ENCODE measurements at regions not wholly inside any gene's neighbourhood (a gene's known extent, or its start where the extent isn't known, plus 50 kb on each side); places are given as distances from the start of the nearest gene placed in this dataset.

GRCh38 chr11:19661827-19662226 lies 50.8 kb upstream of the NAV2 start:
- Mint-ChIP-seq H3K27me3 (ENCODE audit: low read depth) (no peaks in the 10 kb centered on the region), H3K9me3 (peaks cover 7% of the 10 kb centered on the region), H3K4me3 (no peak overlapping the region), H3K27ac (ENCODE audit: unreplicated experiment) (no peak overlapping the region), H3K36me3 (ENCODE audit: low read depth) (no peaks in the 10 kb centered on the region), H3K4me1 (peaks cover 11% of the 10 kb centered on the region)
- DNase-seq (ENCODE audit: low read depth, low spot score) = no peak
- no peak for TF ChIP-seq CTCF (conservative IDR thresholded peaks at IDR 0.05)

DNA sequence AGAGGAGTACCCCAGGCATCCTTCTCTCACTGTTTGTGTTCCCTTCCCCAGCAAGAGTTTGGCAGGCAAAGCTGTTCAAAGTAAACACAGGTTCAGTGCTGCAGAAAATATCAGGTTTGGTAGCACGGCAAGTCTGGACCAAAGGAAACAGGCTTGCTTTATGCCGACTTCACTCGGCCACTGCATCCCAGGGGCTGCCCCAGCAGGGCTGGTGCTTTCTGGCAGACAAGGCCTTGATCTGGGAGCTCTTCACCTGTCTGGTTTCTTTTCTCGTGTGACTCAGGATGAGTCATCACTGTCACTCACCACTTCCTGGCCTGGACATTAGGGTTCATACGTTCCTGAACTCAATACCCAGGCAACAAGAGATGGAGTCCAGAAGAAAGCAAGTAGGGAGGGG lies 52.6 kb upstream of the NAV2 start:
- Mint-ChIP-seq H3K4me1 (peaks cover 21% of the 10 kb centered on the region), H3K4me3 (no peak overlapping the region), H3K27ac (ENCODE audit: unreplicated experiment) (no peak overlapping the region), H3K27me3 (ENCODE audit: low read depth) (no peaks in the 10 kb centered on the region), H3K36me3 (ENCODE audit: low read depth) (no peaks in the 10 kb centered on the region), H3K9me3 (peaks cover 7% of the 10 kb centered on the region)
- DNase-seq (ENCODE audit: low read depth, low spot score) = no peak
- no peak for TF ChIP-seq CTCF (conservative IDR thresholded peaks at IDR 0.05)

DNA sequence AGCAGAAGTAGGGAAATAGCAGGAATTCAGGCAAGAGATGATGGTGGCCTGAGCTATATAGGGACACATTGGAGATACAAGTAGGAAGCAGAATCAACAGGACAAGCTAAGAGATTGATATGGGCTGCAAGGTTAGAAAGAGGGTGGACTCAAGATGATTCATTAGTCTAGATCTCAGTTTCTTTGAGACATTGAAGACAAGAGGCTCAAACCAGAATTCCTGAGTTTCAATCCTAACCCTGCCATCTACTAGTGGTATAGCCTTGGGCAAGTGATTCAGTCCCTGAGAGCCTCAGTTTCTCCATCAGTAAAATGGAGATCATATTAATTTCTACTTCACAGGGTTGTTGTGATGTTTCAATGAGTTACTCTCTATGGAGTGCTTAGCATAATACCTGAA lies 53.1 kb upstream of the NAV2 start:
- Mint-ChIP-seq H3K9me3 (peaks cover 10% of the 10 kb centered on the region), H3K4me1 (peaks cover 17% of the 10 kb centered on the region), H3K27me3 (ENCODE audit: low read depth) (no peaks in the 10 kb centered on the region), H3K36me3 (ENCODE audit: low read depth) (no peaks in the 10 kb centered on the region), H3K27ac (ENCODE audit: unreplicated experiment) (no peak overlapping the region), H3K4me3 (no peak overlapping the region)
- TF ChIP-seq CTCF (conservative IDR thresholded peaks at IDR 0.05) = no peak
- DNase-seq (ENCODE audit: low read depth, low spot score) = no peak

GRCh38 chr11:19658344-19658743 lies 54.3 kb upstream of the NAV2 start:
- Mint-ChIP-seq H3K27me3 (ENCODE audit: low read depth) (no peaks in the 10 kb centered on the region), H3K9me3 (peaks cover 10% of the 10 kb centered on the region), H3K4me1 (peaks cover 17% of the 10 kb centered on the region), H3K27ac (ENCODE audit: unreplicated experiment) (no peak overlapping the region), H3K36me3 (ENCODE audit: low read depth) (no peaks in the 10 kb centered on the region), H3K4me3 (no peak overlapping the region)
- TF ChIP-seq CTCF (conservative IDR thresholded peaks at IDR 0.05) = no peak
- no peak for DNase-seq (ENCODE audit: low read depth, low spot score)

GRCh38 chr11:19656140-19656541 lies 56.5 kb upstream of the NAV2 start:
- Mint-ChIP-seq H3K36me3 (ENCODE audit: low read depth) (no peaks in the 10 kb centered on the region), H3K4me3 (no peak overlapping the region), H3K27ac (ENCODE audit: unreplicated experiment) (peak overlapping the region; percentile 97), H3K9me3 (peaks cover 6% of the 10 kb centered on the region), H3K4me1 (peaks cover 25% of the 10 kb centered on the region), H3K27me3 (ENCODE audit: low read depth) (no peaks in the 10 kb centered on the region)
- no peak for TF ChIP-seq CTCF (conservative IDR thresholded peaks at IDR 0.05)
- DNase-seq (ENCODE audit: low read depth, low spot score) = no peak
